GM23338 (cell line): ENCODE measurements at regions not wholly inside any gene's neighbourhood (a gene's known extent, or its start where the extent isn't known, plus 50 kb on each side); places are given as distances from the start of the nearest gene placed in this dataset.

Source experiments
- CREB1 ChIP-seq: fragments of 250-450 bp; sonication (Bioruptor Pico); IDR thresholded peaks from 2 replicates; pipeline ENCODE4 v1.5.0; 2020; ENCODE audit warnings: low read depth, mild to moderate bottlenecking, moderate library complexity
- EZH2 ChIP-seq: fragments of 200-600 bp; sonication (generic); IDR thresholded peaks from one replicate; pipeline ENCODE4 v1.8.0; 2017; ENCODE audit warnings: antibody characterized with exemption, mild to moderate bottlenecking, low read depth; ENCODE audit not compliant: unreplicated experiment
- EZH2phosphoT487 ChIP-seq: fragments of 200-600 bp; sonication (generic); IDR thresholded peaks from one replicate; pipeline ENCODE4 v1.8.1; 2018; ENCODE audit warnings: antibody characterized with exemption; ENCODE audit not compliant: unreplicated experiment
- POLR2AphosphoS5 ChIP-seq: IDR thresholded peaks from 2 replicates; pipeline ENCODE4 v1.6.1; 2016; ENCODE audit warnings: antibody characterized with exemption, low read depth
- REST ChIP-seq: IDR thresholded peaks from one replicate; pipeline ENCODE4 v1.6.1; 2018; ENCODE audit warnings: antibody characterized with exemption; ENCODE audit not compliant: unreplicated experiment
- STAT1 ChIP-seq: IDR thresholded peaks from one replicate; pipeline ENCODE4 v1.6.1; 2016; ENCODE audit warnings: antibody characterized with exemption; ENCODE audit not compliant: unreplicated experiment
- ZNF114 ChIP-seq: fragments of 250-450 bp; sonication (Bioruptor Pico); IDR thresholded peaks from 2 replicates; pipeline ENCODE4 v1.5.0; 2020; ENCODE audit warnings: mild to moderate bottlenecking, moderate library complexity
- TF ChIP-seq, protein P1 (sequence below), 2 experiments: fragments of 200-600 bp in 1 of 2; sonication (generic) in 1 of 2; conservative IDR thresholded peaks; 2 replicates each; pipeline versions ENCODE4 v1.5.1 to v1.6.1; 2016 to 2017; ENCODE audit warnings: antibody characterized with exemption in 2 of 2, low read depth in 2 of 2, mild to moderate bottlenecking in 2 of 2, moderate library complexity in 1 of 2

DNA sequence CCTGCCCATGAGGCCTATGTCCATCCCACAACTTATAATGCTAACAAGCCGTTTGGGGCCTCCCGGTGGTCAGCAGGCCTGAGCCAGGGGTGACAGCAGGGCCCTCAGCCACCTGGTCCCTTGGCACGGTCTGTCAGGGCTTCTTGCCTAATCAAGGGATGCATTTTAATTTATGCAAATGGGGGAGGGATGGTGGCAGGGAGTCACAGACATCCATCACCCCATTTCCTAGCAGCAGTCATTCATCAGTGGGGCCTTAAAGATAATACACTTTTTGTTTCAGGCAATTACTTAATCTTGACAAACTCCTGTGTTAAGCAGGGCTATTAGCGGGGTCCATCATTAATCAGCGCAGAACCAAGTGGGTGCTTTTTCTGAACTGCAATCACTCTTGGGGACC lies 174.5 kb downstream of the GLI2 start:
- TF ChIP-seq EZH2: no peak
- no peak for TF ChIP-seq REST
- TF ChIP-seq, protein P1, sequence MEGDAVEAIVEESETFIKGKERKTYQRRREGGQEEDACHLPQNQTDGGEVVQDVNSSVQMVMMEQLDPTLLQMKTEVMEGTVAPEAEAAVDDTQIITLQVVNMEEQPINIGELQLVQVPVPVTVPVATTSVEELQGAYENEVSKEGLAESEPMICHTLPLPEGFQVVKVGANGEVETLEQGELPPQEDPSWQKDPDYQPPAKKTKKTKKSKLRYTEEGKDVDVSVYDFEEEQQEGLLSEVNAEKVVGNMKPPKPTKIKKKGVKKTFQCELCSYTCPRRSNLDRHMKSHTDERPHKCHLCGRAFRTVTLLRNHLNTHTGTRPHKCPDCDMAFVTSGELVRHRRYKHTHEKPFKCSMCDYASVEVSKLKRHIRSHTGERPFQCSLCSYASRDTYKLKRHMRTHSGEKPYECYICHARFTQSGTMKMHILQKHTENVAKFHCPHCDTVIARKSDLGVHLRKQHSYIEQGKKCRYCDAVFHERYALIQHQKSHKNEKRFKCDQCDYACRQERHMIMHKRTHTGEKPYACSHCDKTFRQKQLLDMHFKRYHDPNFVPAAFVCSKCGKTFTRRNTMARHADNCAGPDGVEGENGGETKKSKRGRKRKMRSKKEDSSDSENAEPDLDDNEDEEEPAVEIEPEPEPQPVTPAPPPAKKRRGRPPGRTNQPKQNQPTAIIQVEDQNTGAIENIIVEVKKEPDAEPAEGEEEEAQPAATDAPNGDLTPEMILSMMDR (conservative IDR thresholded peaks at IDR 0.05; ENCODE audit: low read depth in 2 of 2): no peak
- TF ChIP-seq POLR2AphosphoS5: no peak
- no peak for TF ChIP-seq EZH2phosphoT487
- TF ChIP-seq CREB1 (CRISPR knock-in tag): no peak
- no peak for TF ChIP-seq ZNF114 (CRISPR knock-in tag)
- TF ChIP-seq STAT1: no peak
